Thyroid gland (tissue), 4 donors: ENCODE measurements at regions not wholly inside any gene's neighbourhood (a gene's known extent, or its start where the extent isn't known, plus 50 kb on each side); places are given as distances from the start of the nearest gene placed in this dataset.

Source experiments
- CTCF ChIP-seq, 6 experiments: fragments of 200-600 bp in 3 of 6; fragments of 450-650 bp in 3 of 6; sonication (generic) in 3 of 6; IDR thresholded peaks; one replicate each; pipeline ENCODE4 v1.5.1; 2016 to 2019; ENCODE audit warnings: antibody characterized with exemption in 6 of 6, mild to moderate bottlenecking in 2 of 6, inconsistent platforms in 1 of 6, moderate library complexity in 1 of 6
- POLR2A ChIP-seq, 2 donors: fragments of 450-650 bp; IDR thresholded peaks; one replicate each; pipeline ENCODE4 v1.6.1; 2017; ENCODE audit warnings: antibody characterized with exemption in 2 of 2, mild to moderate bottlenecking in 2 of 2, moderate library complexity in 1 of 2

- TF ChIP-seq CTCF (IDR thresholded peaks at IDR 0.05) (no peak), POLR2A (IDR thresholded peaks at IDR 0.05) (no peak)
These were observed 1199.7 kb downstream of the DIAPH3 start for GRCh38 chr13:58964048-58964447.
